ENCODE measurements at regions not wholly inside any gene's neighbourhood (a gene's known extent, or its start where the extent isn't known, plus 50 kb on each side); places are given as distances from the start of the nearest gene placed in this dataset.

GRCh38 chr1:232728507-232729263, 76.5 kb upstream of the MAP10 start:
- TF ChIP-seq POLR2A (IDR thresholded peaks at IDR 0.05; ENCODE audit: low read length) (no peak), GATA1 (IDR thresholded peaks at IDR 0.05; ENCODE audit: low read depth, low read length) (no peak)

Data from erythroblast (primary cell).